ENCODE measurements at regions not wholly inside any gene's neighbourhood (a gene's known extent, or its start where the extent isn't known, plus 50 kb on each side); places are given as distances from the start of the nearest gene placed in this dataset.

GRCh38 chr10:61112771-61113170 is 168.8 kb upstream of the RHOBTB1 start:
- no peak for TF ChIP-seq CTCF (conservative IDR thresholded peaks at IDR 0.05; ENCODE audit: low read length)
- no peak for TF ChIP-seq EZH2phosphoT487 (IDR thresholded peaks at IDR 0.05; ENCODE audit: borderline replicate concordance, low read depth, low read length)

Data from OCI-LY7 (cell line).